Mucosa of stomach (tissue), 1 donor: ENCODE measurements at regions not wholly inside any gene's neighbourhood (a gene's known extent, or its start where the extent isn't known, plus 50 kb on each side); places are given as distances from the start of the nearest gene placed in this dataset.

Experiments
- H3K27me3 ChIP-seq: one replicate; pipeline ENCODE4 v1.7.0; 2013; ENCODE audit warnings: mild to moderate bottlenecking, low read length; ENCODE audit not compliant: control insufficient read depth, insufficient read depth
- H3K36me3 ChIP-seq: one replicate; pipeline ENCODE4 v1.7.0; 2013; ENCODE audit warnings: low read length; ENCODE audit not compliant: control insufficient read depth, insufficient read depth
- H3K4me1 ChIP-seq: one replicate; pipeline ENCODE4 v1.7.0; 2013; ENCODE audit warnings: mild to moderate bottlenecking, low read length; ENCODE audit not compliant: control insufficient read depth, insufficient read depth
- H3K4me3 ChIP-seq: one replicate; pipeline ENCODE4 v1.7.0; 2013; ENCODE audit warnings: low read length
- H3K9ac ChIP-seq: one replicate; pipeline ENCODE4 v1.7.0; 2013; ENCODE audit warnings: mild to moderate bottlenecking, low read length, moderate library complexity
- H3K9me3 ChIP-seq: one replicate; pipeline ENCODE4 v1.7.0; 2013; ENCODE audit warnings: mild to moderate bottlenecking, low read length, moderate library complexity; ENCODE audit not compliant: control insufficient read depth
- donor health status: Pancreatic carcinoma.

DNA sequence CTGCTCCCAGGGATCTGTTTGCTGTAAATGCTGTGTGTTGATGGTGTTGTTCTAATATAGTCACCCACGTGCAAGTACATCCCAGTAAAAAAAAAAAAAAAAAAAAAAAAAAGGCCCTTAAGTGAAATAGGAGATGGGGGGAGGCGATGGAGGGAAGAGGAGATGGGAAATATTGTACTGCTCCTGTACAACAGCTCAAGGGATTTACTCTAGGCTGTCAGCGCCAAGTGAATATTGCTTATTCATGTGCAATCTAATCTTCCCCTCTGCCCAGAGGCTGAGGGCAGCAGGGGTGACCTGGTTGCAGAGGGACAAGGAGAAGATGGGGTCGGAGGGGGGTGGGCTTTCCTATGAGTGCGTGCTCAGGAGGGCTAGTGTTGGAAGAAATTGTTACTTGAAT, 206.2 kb upstream of the CADM1 start:
- no peaks in the 10 kb centered on the region for H3K9me3 ChIP-seq
- H3K36me3 ChIP-seq, result no peaks in the 10 kb centered on the region

DNA sequence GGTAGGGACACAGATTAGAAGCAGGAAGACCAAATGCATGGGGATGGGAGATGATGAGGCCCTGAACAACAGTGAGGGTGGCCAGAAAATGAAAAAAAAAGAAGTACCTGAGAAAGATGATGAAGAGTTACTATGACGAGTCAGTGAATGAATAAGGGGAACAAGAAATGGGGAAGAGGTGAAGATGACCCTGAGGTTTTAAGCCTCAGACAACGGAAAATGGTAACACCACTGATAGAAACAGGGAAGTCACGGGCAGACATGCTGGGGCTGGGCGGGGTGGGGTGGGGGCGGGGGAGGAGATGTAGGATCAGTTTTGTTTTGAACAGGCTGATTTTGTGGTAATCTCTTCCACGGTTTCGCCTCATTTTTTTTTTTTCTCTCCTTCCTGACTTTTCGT, 205.1 kb upstream of the CADM1 start:
- no peak overlapping the region for H3K4me3 ChIP-seq
- no peak overlapping the region for H3K9ac ChIP-seq
- no peaks in the 10 kb centered on the region for H3K4me1 ChIP-seq
- H3K36me3 ChIP-seq, result no peaks in the 10 kb centered on the region
- no peaks in the 10 kb centered on the region for H3K9me3 ChIP-seq
- H3K27me3 ChIP-seq, result no peaks in the 10 kb centered on the region

More for the DNA sequence above, 206.2 kb upstream of the CADM1 start:
- no peaks in the 10 kb centered on the region for H3K4me1 ChIP-seq
- H3K9ac ChIP-seq, result no peak overlapping the region
- H3K27me3 ChIP-seq, result no peaks in the 10 kb centered on the region
- H3K4me3 ChIP-seq, result no peak overlapping the region

DNA sequence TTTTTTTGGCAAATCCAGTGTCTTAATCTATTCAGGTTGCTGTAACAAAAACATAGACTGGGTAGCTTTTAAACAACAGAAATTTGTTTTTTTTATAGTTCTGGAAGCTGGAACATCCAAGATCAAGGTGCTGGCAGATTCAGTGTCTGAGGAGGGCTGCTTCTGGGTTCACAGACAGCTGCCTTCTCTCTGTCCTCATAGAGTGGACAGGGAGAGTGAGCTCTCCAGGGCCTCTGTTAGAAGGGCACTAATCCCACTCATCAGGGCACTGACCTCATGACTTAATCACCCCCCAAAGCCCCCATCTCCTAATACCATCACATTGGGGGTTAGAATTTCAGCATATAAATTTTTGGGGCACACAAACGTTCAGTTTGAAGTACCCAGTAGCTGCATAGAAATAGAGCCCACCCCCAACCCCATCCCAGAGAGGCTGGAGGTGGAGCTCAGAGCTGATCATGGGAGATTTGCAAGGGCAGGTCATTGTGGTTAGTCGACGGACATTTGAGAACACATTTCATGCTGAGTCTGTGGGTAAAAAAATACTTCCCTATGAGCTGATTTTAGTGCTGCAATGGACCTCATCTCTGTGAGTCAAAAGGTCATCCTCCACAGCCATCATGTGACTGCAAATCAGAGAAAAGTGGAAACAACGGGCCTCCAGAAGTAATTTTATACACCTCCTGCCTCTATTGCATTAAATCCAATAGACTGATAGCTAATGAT, 203.1 kb upstream of the CADM1 start:
- H3K9ac ChIP-seq, result no peak overlapping the region
- H3K36me3 ChIP-seq, result no peaks in the 10 kb centered on the region
- no peak overlapping the region for H3K4me3 ChIP-seq
- H3K4me1 ChIP-seq, result no peaks in the 10 kb centered on the region
- H3K9me3 ChIP-seq, result no peaks in the 10 kb centered on the region
- no peaks in the 10 kb centered on the region for H3K27me3 ChIP-seq

- no peak overlapping the region for H3K4me3 ChIP-seq
- no peaks in the 10 kb centered on the region for H3K27me3 ChIP-seq
- H3K9ac ChIP-seq, result no peak overlapping the region
- no peaks in the 10 kb centered on the region for H3K36me3 ChIP-seq
- H3K4me1 ChIP-seq, result no peaks in the 10 kb centered on the region
- no peaks in the 10 kb centered on the region for H3K9me3 ChIP-seq
These were observed 202.5 kb upstream of the CADM1 start for GRCh38 chr11:115706626-115707135.

GRCh38 chr11:115705200-115705599, 201.0 kb upstream of the CADM1 start:
- H3K9me3 ChIP-seq, result no peaks in the 10 kb centered on the region
- no peaks in the 10 kb centered on the region for H3K36me3 ChIP-seq
- H3K4me3 ChIP-seq, result no peak overlapping the region
- H3K4me1 ChIP-seq, result peaks cover 3% of the 10 kb centered on the region
- H3K27me3 ChIP-seq, result no peaks in the 10 kb centered on the region
- no peak overlapping the region for H3K9ac ChIP-seq

DNA sequence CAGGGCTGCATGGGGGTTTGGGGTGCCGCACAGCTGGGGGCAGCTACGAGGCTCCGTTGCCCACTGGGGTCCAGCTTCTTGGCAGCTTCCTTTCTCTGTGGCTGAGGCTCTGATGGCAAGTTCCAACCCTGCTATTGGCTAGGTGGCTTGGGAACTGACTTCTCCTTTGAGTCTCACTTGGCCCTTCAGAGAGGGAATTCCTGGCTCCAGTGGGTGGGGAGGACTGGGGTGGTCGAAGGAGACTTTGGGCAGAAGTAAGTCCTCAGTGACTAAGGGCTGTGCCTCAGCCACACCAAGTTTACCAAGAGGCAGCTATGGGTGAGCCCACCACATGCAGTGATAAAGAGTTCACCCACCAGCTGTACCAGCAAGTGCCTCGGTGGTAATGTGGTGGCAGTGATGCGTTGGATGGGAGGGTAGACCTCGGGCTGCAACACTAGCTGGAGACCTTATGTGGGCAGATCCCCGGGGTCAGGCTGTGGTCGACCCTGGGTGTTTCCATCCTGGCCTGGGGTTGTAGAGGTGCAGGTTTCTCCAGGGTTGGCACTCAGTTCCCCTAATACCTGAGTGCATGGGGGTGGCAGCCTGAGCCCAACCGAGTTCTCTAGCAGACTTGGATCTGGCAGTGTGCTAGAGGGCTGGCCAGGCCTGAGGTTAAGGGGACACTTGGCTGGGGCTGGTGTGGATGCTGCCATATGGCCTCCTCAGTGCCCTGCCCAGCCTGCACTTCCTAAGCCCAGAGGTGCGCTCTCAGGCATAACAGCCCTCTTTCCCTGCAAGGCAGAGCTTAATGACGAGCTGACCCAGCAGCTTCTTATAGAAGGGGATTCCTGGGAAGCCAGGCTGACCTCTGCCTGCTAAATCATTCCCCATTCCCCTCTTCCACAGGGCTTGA, 197.0 kb upstream of the CADM1 start:
- no peaks in the 10 kb centered on the region for H3K27me3 ChIP-seq
- H3K9me3 ChIP-seq, result no peaks in the 10 kb centered on the region
- peaks cover 5% of the 10 kb centered on the region for H3K4me1 ChIP-seq
- H3K36me3 ChIP-seq, result no peaks in the 10 kb centered on the region
- H3K4me3 ChIP-seq, result no peak overlapping the region
- H3K9ac ChIP-seq, result no peak overlapping the region

DNA sequence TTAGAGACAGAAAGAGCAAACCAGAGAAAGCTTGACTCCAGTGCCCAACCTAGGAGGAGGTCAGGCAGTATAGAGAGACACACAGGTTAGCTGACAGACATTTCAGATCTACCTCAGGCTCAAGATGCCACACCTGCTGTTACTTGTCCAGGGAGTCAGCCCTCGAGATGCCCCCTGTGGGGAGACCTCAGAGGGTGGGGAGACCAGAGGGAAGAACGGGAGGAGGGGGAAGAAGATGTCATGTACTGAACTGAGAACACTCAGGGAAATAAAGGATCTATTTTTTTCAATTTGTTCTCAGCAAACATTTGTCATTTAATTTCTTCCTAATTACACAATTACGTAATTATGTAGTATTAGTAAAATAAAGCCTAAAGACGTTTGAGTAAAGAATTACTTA, 196.3 kb upstream of the CADM1 start:
- Histone ChIP-seq H3K9me3 (no peaks in the 10 kb centered on the region), H3K36me3 (no peaks in the 10 kb centered on the region), H3K4me3 (no peak overlapping the region), H3K9ac (no peak overlapping the region), H3K27me3 (no peaks in the 10 kb centered on the region), H3K4me1 (peaks cover 5% of the 10 kb centered on the region)

DNA sequence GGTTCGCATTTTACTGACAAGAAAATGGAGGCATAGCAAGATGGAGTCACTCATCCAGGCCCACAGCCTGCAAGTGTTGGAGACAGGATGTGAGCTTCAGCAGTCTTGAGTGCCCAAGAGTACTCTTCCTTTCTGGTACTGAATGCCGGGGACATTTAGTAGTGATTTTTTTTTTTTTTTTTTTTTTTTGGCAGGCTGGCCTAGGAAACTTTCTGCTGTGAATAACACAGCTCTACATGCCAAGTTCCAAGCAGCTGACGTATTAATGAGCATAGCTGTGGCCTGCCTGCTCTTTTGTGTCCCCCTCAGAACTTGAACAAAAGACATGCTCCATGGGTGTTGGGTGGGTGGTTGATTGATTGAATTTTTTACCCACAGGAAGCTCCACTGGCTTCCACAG, 195.5 kb upstream of the CADM1 start:
- Histone ChIP-seq H3K4me1 (peaks cover 5% of the 10 kb centered on the region), H3K9me3 (no peaks in the 10 kb centered on the region), H3K4me3 (no peak overlapping the region), H3K9ac (no peak overlapping the region), H3K36me3 (no peaks in the 10 kb centered on the region), H3K27me3 (no peaks in the 10 kb centered on the region)

DNA sequence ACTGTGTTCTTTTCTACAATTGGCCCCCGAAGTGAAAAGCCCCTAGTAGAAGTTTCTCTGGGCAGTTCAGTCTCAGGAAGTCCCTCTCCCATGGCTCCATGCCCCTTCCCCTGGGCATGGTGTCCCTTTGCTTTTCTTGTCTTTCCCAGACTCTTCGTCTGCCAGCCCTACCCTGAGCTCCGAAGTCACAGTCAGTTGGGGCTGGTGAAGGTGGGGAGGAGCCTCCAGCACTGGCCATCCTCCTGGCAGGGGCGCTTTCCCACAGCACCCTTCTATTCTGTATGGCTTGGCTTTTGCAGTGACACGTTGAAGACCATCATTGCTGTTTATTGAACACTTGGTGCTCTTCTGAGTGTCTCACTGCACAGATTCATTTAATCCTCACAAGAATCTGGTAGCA, 195.1 kb upstream of the CADM1 start:
- no peaks in the 10 kb centered on the region for H3K36me3 ChIP-seq
- no peak overlapping the region for H3K4me3 ChIP-seq

DNA sequence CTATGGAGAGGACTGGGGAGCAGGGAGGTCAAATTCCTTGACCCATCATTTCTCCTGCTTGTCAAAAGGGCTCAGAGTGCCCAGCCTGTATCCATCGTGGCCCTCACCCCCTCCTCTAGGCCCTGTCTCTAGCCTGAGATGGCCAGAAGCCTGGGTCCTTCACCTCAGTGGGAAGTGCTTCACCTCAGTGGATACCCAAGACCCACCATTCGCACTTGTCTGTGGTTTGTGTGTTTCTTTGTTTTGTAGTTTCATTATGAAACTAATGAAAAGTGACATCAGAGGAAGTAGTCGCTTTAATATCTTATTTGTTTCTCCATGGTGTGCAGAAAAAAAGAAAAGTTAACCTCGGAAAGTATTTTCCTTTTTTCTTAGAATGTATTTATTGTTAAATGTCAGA, 194.0 kb upstream of the CADM1 start:
- Histone ChIP-seq H3K27me3 (no peaks in the 10 kb centered on the region), H3K9me3 (no peaks in the 10 kb centered on the region), H3K9ac (no peak overlapping the region), H3K4me3 (no peak overlapping the region), H3K36me3 (no peaks in the 10 kb centered on the region), H3K4me1 (peaks cover 5% of the 10 kb centered on the region)

More for the DNA sequence above, 195.1 kb upstream of the CADM1 start:
- Histone ChIP-seq H3K4me1 (peaks cover 5% of the 10 kb centered on the region), H3K9me3 (no peaks in the 10 kb centered on the region), H3K9ac (no peak overlapping the region), H3K27me3 (no peaks in the 10 kb centered on the region)

DNA sequence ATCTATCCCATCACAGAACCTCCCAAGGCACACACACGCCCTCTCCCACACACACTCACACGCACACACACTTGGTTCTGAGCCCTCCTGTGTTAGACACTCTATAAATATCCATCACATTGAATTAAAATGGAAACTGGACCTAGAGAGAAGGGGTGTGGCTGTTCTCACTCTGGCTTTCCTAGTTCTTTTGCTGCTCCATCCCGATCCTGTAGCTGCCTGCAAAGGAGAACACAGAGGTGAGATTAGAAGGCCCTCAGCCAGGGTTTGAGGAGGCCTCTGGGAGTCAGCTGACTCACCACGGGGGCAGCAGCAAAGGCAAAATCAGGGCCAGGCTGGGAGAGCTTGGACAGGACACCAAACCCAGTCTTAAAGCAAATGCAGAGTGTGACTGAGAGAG, 192.3 kb upstream of the CADM1 start:
- Histone ChIP-seq H3K4me1 (peaks cover 5% of the 10 kb centered on the region), H3K9ac (no peak overlapping the region), H3K9me3 (no peaks in the 10 kb centered on the region)

GRCh38 chr11:115695677-115696364, 191.6 kb upstream of the CADM1 start:
- peaks cover 5% of the 10 kb centered on the region for H3K4me1 ChIP-seq
- no peak overlapping the region for H3K4me3 ChIP-seq
- H3K27me3 ChIP-seq, result no peaks in the 10 kb centered on the region
- H3K36me3 ChIP-seq, result no peaks in the 10 kb centered on the region
- no peak overlapping the region for H3K9ac ChIP-seq
- no peaks in the 10 kb centered on the region for H3K9me3 ChIP-seq

More for the DNA sequence above, 192.3 kb upstream of the CADM1 start:
- H3K4me3 ChIP-seq, result no peak overlapping the region
- no peaks in the 10 kb centered on the region for H3K27me3 ChIP-seq
- H3K36me3 ChIP-seq, result no peaks in the 10 kb centered on the region
